ENCODE measurements at regions not wholly inside any gene's neighbourhood (a gene's known extent, or its start where the extent isn't known, plus 50 kb on each side); places are given as distances from the start of the nearest gene placed in this dataset.

DNA sequence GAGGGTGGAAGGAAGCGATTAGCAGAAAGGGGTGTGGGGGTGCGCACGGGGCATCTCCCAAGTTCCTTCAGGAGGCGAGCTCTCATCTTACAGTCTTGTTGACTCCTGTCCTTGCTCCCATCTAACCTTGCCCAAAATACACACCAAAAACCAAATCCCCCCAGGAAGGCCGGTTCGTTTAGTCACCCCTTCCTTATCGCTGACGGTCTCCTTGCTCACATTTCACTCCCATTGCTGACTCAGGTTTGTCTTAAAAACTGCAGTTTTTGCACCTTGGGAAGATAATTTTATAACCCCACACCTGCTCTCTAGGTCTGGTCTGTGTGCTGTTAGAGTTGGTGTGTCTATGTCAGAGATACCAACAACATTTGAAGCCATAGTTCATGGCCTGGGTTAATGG, 68.1 kb upstream of the F3 start:
- TF ChIP-seq, protein P1, sequence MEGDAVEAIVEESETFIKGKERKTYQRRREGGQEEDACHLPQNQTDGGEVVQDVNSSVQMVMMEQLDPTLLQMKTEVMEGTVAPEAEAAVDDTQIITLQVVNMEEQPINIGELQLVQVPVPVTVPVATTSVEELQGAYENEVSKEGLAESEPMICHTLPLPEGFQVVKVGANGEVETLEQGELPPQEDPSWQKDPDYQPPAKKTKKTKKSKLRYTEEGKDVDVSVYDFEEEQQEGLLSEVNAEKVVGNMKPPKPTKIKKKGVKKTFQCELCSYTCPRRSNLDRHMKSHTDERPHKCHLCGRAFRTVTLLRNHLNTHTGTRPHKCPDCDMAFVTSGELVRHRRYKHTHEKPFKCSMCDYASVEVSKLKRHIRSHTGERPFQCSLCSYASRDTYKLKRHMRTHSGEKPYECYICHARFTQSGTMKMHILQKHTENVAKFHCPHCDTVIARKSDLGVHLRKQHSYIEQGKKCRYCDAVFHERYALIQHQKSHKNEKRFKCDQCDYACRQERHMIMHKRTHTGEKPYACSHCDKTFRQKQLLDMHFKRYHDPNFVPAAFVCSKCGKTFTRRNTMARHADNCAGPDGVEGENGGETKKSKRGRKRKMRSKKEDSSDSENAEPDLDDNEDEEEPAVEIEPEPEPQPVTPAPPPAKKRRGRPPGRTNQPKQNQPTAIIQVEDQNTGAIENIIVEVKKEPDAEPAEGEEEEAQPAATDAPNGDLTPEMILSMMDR (IDR thresholded peaks at IDR 0.05), result no peak
- no peak for TF ChIP-seq ZFX (IDR thresholded peaks at IDR 0.05; ENCODE audit: borderline replicate concordance)

Measured in 22Rv1 (cell line).